Astrocyte of the spinal cord (primary cell): ENCODE measurements at regions not wholly inside any gene's neighbourhood (a gene's known extent, or its start where the extent isn't known, plus 50 kb on each side); places are given as distances from the start of the nearest gene placed in this dataset.
"Not testable (repeated sequence)": the region's sequence is repeated elsewhere in the genome, so short reads cannot be mapped to it uniquely, and the experiment has no call there.

ENCODE experiments used
- DNase-seq: peaks from one replicate; pipeline ENCODE4 v3.0.0; 2011; ENCODE audit warnings: low read depth, low spot score
- H3K4me3 ChIP-seq: 2 replicates; pipeline ENCODE4 v1.5.1; 2011; ENCODE audit warnings: low read depth, mild to moderate bottlenecking, low read length, moderate library complexity
- in situ Hi-C: cut with HindIII; loops from 2 replicates; pipeline ENCODE4 v1.10.0; 2017; ENCODE audit warnings: low sequenced_read_pairs
- TF ChIP-seq, protein P1 (sequence below): IDR thresholded peaks from 2 replicates; pipeline ENCODE4 v1.5.1; 2012; ENCODE audit warnings: low read depth, mild to moderate bottlenecking, low read length, inconsistent platforms

DNA sequence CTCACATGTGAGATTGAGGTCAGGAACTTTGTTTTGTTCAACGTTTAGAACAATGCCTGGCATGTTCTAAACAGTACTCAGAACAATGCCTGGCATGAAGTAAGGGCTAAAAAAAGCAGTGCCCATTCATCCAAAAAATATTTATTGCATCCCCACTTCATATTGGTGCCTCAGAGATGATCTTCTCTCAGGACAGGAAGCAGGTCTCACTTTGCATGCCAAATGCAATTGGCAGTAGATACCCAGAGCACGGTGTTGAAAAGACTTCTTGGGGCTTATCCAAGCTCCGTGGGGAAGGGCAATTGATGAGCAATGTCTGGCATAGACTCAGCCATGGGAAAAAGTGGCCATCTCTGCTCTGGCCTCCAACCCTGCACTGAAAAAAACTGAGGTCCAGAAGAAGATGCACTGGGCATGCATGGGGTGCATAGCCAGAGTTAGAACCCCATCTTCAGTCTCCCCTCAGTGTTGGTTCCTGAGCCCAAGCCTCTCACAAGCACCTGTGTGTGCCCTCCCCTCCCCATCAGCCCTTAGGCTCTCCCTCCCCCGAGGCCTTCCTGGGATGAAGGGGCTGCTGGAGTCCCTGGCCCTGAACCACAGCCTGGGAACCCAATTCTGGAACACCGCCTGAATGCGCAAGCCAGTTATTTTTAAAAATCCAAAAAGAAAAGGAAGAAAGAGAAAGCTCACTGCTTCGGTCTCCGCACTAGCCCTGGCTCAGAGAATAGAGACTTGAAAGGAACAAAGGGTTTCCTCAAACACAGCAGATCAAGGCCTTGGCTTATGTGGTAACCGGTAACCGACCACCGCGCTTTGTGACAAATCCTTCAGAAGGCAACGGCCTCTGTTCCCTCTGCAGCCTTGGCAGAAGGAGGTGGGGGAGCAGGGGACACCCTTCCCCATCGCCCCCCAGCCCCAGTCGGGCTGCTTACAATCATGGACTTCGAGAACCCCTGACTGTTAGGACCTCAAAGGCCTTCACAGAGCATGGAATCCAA, 78.5 kb upstream of the SIRPA start:
- in situ Hi-C loops, result no loop called here
- DNase-seq, result peak; percentile 38
- H3K4me3 ChIP-seq, result no peak overlapping the region
- TF ChIP-seq, protein P1, sequence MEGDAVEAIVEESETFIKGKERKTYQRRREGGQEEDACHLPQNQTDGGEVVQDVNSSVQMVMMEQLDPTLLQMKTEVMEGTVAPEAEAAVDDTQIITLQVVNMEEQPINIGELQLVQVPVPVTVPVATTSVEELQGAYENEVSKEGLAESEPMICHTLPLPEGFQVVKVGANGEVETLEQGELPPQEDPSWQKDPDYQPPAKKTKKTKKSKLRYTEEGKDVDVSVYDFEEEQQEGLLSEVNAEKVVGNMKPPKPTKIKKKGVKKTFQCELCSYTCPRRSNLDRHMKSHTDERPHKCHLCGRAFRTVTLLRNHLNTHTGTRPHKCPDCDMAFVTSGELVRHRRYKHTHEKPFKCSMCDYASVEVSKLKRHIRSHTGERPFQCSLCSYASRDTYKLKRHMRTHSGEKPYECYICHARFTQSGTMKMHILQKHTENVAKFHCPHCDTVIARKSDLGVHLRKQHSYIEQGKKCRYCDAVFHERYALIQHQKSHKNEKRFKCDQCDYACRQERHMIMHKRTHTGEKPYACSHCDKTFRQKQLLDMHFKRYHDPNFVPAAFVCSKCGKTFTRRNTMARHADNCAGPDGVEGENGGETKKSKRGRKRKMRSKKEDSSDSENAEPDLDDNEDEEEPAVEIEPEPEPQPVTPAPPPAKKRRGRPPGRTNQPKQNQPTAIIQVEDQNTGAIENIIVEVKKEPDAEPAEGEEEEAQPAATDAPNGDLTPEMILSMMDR, result no peak

DNA sequence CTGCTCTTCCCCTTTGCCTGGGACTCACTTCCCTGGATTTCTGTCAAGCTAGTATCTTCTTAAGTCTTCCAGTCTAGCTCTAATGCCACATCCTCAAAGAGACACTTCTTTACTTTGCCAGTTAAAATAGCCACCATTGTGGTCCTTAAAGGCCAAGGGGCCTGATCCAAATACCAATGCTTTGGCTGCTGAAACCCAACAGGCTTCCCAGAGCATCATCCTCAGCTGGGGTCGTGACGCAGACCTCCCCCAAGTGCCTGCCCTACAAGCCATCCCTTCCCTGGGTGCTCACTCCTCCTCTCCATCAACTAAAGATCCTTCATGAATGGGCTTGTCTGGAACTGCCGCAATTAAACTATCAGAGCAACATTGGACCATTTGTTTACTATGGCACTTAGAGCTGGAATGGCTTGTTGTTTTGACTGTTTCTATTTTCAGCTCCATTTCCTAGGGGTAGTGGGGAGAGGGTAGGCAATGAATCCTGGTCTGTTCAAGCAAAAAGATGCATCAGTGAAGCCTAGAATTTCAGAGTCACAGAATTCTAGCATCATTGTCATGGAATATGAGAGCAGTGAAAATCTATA, 79.6 kb upstream of the SIRPA start:
- TF ChIP-seq, protein P1, result no peak
- no peak for DNase-seq
- in situ Hi-C loops, result no loop called here

DNA sequence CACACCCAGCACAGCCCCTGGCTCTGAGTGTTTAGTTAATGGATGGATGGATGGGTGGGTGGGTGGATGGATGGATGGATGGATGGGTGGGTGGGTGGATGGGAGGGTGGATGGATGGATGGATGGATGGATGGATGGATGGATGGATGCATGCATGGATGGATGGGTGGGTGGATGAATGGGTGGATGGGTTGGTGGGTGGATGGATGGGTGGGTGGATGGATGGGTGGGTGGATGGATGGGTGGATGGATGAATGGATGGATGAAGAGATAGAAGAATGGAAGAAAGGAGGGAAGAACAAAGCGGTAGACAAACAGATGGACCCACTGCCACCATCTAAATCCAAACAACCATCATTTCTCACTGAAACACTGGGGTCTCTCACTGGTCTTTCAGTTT, 80.3 kb upstream of the SIRPA start:
- DNase-seq, in situ Hi-C loops, H3K4me3 ChIP-seq: not testable (repeated sequence)

More for the DNA sequence above, 79.6 kb upstream of the SIRPA start:
- no peak overlapping the region for H3K4me3 ChIP-seq

DNA sequence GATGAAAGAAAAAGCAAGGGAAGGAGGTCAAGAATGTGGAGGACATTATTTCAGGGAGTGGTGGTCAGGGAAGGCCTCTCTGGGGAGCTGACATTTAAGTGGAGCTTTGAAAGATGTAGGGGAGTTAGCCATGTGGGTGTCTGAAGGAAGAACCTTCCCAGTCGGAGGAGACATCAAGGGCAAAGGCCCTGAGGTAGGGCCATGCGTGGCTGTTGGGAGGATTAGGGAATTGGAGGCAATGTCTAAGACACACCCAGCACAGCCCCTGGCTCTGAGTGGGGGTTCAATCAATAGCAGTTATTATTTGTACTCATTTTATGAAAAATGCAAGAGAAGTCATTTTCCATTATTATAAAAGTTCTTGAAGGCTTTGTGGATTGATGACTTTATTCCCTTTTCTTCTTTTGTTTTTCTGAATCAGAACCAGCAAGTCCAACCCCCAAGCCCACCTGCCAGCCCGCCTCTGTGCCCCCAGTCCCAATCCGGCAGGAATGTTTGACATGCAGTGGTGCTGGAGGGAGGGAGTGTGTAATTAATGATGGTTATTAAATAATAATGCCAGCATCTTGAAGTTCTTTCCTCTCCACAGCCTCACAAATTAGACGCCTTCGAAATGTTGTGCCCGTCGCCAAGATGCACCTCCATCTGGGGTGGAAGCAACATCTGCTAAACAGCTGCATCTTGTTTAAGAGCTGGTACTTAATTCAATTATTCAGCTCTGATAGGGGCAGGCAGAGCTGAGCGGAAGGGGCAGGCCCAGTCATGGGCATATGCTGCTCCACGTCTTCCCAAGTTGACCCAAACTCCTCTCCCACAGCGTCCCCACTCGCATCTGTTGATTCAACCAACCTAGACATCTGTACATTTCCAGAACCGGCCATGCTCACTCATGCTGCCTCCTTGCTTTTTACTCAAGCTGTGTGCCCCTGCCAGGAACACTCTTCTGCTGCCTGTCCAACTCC, 81.3 kb upstream of the SIRPA start:
- no peak for DNase-seq
- TF ChIP-seq, protein P1, result no peak
- in situ Hi-C loops, result no loop called here
- H3K4me3 ChIP-seq, result no peak overlapping the region

DNA sequence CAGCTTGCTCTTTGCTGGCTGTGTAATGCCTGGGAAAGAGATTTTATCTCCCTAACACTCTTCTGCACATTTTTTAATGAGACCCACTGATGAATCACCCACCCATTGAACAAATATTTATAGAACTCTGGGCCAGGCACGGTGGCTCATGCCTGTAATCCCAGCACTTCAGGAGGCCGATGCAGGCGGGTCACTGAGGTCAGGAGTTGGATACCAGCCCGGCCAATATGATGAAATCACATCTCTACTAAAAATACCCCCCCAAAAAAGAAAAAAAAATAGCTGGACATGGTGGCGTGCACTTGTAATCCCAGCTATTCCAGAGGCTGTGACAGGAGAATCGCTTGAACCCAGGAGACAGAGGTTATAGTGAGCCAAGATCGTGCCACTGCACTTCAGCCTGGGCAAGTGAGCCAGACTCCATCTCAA, 82.1 kb upstream of the SIRPA start:
- in situ Hi-C loops, result no loop called here
- H3K4me3 ChIP-seq, result no peak overlapping the region
- TF ChIP-seq, protein P1, result no peak
- peak; percentile 91 for DNase-seq

DNA sequence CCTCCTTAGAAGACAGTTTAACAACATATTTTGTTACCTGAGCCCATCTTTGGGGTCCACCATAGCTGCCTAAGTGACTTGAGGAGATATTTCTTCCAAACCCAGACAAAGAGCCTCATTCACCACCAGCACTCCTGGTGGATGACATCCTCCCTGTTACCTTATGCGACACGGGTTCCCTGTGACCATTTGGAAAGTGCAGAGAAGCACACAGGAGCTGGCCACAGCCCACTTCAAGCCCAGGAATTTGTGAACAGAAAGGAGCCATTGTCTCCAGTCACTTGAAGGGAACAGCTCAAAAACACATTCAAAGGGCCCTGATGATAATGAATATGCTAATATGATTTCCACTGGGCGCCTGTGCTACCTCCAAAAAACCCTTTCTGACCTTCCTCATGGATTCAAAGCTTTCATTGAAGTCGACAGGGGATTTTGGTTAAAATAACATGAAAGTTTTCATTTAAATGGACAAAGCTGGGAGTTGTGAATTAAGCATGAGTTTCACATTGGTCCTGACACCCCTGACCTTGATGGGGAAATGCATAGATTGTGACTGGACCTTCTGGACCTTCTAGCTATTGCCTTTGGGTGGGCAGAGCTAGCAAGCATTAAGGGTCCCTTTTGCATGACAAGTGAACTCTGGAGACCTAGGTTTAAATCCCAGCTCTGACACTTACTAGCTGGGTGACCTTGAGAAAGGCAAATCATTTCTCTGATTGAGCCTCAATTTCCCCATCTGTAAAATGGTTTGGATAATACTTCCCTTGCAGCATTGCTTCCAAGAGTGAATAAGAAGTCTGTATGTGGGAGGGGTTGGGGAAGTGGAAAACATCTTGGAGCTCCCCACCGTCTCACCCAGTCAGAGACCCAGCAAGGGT, 83.3 kb upstream of the SIRPA start:
- in situ Hi-C loops, result no loop called here
- TF ChIP-seq, protein P1, result no peak
- H3K4me3 ChIP-seq, result no peak overlapping the region
- DNase-seq, result no peak
